SH-SY5Y (cell line): ENCODE measurements at regions not wholly inside any gene's neighbourhood (a gene's known extent, or its start where the extent isn't known, plus 50 kb on each side); places are given as distances from the start of the nearest gene placed in this dataset.

Experiments
- GATA2 ChIP-seq: IDR thresholded peaks from 2 replicates; pipeline ENCODE4 v1.6.1; 2011; ENCODE audit warnings: mild to moderate bottlenecking, low read depth, low read length
- GATA3 ChIP-seq: IDR thresholded peaks from 2 replicates; pipeline ENCODE4 v1.6.1; 2011; ENCODE audit warnings: low read depth, mild to moderate bottlenecking, low read length, moderate library complexity

DNA sequence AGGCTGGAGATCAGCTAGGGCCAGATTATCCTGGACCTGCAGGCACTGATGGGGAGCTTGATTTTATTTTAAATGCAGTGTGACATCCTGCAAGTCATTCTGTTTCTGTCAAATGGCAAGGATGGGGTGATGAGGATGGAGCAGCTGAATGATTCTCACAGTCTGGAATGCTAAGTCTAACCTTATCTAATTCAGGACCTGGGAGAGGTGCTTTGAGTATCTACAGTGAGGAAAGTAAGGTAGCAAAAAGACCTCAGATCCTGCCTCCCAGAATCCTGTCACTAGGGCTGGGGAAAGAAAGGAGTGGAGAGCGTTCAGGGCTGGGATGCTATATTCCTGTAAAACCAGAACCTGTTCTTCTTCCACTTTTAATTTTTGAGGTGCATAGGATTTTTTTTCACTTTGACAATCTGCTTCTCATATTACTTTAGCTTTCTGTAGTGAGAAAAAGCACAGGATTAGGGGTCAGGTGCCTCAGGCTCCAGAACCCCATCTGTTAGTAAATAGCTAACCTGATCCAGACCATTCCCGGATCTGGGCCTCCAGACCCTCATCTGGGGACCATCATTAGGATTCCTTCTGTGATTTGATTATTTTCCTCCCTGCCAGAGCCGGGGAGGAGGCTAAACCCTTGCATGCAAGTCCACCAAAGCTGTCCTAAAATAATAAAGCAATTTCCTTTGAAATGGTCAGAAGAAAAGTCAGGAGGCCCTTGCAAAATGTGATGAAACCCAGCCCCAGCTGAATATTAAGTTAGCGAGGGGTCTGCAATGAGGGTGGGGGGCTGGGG lies 54.7 kb downstream of the ASCL1 start:
- TF ChIP-seq GATA3 (peak; percentile 34; the same call in 1 of the 2 replicates), GATA2 (peak; percentile 74)

DNA sequence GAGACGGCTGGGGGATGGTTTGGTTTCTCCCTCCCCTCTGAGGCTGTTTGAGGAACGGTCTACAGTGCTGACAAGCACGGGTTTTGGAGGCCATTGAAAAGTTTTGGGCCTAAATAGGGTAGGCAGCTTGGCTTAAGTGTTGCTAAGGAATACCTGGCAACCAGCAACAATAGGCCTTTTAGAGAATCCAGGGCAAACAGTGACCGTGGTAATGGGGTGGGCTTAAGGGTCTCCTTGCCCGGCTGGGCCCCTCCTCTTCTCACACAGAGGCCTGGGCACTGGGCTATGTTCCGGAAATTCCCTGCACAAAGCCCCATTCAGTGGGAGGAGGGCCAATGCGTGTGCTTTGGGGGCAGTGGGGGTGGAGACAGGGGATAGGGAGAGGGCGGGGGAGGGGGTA lies 55.4 kb downstream of the ASCL1 start:
- TF ChIP-seq GATA3: no peak
- no peak for TF ChIP-seq GATA2

DNA sequence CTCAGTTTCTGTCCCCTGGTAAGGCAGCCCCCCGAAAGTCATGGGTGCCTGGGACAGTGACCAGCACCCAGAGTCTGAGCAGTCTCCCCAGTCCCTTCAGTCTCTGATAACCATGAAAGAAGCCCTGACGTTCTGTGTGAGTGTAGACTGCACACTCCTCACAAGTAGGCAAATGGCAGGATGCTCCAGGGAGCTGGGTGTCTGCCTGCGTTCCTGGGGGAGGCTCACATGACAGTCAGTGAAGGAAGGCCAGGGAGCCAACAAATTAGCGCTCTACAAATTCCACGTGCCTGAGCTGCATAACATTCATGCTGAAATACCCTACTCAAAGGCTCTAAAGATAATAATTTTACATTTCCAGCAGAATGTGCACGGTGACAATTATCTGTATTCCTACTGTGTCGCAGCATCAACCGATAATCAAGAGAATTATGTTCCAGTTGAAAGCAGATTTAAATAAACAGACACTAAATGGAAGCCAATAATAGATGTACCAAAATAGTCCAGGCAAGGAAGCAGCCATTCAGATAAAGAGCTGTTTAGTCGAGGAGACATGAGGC lies 56.3 kb downstream of the ASCL1 start:
- TF ChIP-seq GATA3 (no peak), GATA2 (no peak)

DNA sequence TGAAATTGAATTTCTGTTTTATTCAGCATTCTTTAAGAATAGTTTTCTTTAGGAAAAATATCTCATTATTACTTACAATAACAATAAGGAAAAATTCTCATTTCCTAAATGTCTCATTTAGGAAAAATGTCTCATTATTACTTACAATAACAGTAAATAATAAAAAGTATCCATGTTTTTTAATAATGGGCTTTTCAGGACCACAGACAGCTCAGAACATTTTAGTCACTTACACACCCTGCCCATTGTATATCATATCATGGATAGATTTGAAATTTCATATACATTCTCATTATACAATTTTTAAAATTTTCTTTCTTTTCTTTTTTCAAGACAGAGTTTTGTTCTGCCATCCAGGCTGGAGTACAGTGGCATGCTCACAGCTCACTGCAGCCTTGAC lies 58.9 kb downstream of the ASCL1 start:
- no peak for TF ChIP-seq GATA2
- TF ChIP-seq GATA3: no peak

DNA sequence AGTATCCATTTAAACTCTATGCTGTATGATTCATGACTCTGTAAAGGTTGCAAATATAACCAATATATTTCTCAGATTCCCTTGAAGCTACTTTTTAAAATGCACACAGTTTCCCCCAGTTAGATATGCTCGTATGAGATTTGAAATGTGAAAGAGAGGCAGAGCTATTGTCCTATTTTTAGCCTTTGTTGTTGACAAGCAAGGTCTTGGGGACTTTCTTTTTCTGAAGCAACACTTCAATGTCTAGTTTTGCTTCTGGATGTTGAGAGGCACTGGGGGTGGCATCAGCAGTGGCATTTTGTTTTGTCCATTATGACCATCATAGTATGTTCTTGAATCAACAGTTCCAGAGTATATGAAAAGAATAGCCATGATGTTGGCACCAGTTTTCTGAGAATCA lies 63.4 kb downstream of the ASCL1 start:
- TF ChIP-seq GATA3 (no peak), GATA2 (no peak)

DNA sequence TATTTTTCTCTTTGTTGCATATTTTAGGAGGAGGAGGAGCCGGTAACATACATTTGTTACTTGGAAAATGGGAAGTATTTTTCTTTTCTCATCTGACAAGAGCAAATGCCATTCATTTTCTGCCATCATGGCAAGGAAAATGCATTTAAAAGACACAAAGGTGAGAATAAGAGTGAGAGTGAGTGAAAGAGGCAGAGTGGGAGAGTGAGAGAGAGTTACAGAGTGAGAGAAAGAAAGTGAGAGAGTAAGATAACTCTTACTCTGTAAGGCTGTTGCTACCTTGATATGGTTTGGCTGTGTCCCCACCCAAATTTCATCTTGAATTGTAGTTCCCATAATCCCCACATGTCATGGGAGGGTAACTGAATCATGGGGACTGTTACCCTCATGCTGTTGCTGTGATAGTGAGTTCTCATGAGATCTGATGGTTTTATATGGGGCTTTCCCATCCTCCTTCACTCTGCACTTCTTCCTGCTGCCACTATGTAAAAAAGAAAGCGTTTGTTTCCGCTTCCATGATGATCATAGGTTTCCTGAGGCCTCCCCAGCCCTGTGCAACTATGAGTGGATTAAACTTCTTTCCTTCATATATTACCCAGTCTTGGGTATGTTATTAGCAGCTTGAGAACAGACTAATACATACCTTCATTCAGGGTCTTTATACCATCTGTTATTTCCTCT lies 64.2 kb downstream of the ASCL1 start:
- TF ChIP-seq GATA2: no peak
- TF ChIP-seq GATA3: no peak

DNA sequence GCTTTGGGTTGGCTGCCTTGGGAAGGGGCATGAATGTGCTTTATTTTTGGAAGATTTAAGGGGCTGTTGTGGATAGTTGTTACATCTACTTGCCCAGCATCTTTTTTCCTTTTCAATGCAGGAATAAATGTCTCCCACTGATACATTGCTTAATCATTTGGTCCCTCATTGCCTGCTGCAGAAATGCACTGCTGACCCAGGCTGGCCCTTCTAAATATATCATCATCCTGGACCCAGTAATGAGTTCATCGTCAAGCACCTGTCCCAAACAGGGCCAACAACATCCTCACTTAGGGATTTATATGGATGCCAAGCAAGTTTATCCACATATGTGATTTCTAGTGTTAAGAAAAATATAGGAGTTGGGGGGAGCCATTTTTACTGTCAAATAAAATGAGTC lies 67.2 kb downstream of the ASCL1 start:
- TF ChIP-seq GATA2 (no peak), GATA3 (no peak)

DNA sequence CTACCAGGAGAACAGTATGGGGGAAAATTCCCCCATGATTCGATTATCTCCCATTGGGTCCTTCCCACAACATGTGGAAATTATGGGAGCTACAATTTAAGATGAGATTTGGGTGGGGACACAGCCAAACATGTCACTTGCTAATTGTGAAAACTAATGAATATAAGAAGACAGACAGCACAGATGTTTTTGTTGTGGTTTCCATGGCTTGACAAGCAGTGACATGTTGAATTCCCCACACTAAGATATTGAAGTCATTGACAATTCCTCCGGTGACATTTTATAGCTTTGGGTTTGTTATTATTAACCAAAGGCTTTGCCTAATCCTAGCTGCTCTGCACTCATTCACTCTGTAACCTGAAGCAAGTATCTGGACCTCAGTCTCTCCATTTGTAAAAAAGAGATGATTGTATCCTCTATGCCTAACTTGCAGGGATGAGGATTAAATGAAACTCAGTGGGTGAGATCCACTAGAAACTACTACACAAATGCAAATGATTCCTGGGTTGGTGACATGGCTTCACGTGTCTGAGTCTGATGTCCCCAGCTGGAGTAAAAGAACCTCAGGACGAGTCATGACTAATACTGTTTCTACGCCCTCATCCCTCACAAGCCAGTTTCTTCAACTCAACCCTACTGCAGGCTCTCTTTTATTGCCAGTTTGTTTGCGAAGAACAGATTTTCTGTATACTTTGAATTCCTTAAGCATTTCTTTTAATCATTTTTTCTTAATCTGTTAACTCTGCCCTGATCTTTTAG lies 71.6 kb downstream of the ASCL1 start:
- TF ChIP-seq GATA3 (no peak), GATA2 (no peak)

DNA sequence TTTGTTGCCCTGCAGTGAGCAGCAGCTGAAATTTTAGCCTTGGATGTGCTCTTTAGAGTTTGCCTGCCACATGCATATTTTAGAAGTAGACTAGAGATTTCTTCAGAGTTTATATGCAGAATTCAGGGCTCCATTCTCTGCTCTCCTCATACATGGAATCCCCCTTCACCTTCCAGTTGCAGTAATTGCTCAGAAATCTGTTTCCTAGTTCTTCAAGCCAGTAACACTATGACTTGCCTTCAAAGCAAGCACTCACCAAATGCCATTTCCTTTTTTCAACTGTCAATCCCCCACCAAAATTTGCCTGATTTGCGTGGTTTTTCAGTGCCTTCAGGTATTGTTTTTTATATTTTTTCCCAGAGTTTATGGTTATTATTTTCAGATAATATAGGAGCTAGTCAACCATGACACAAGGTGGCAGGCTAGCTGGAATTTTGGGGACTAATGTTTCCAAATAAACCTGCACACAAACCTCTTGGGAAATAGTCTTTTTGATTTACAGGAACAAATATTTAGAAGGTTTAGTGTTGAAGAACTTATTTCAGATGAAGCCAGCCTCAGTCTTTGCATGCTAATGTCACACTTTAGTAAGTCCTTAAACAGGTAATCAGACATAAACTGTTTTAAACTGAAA lies 79.2 kb downstream of the ASCL1 start:
- TF ChIP-seq GATA3 (no peak), GATA2 (no peak)

DNA sequence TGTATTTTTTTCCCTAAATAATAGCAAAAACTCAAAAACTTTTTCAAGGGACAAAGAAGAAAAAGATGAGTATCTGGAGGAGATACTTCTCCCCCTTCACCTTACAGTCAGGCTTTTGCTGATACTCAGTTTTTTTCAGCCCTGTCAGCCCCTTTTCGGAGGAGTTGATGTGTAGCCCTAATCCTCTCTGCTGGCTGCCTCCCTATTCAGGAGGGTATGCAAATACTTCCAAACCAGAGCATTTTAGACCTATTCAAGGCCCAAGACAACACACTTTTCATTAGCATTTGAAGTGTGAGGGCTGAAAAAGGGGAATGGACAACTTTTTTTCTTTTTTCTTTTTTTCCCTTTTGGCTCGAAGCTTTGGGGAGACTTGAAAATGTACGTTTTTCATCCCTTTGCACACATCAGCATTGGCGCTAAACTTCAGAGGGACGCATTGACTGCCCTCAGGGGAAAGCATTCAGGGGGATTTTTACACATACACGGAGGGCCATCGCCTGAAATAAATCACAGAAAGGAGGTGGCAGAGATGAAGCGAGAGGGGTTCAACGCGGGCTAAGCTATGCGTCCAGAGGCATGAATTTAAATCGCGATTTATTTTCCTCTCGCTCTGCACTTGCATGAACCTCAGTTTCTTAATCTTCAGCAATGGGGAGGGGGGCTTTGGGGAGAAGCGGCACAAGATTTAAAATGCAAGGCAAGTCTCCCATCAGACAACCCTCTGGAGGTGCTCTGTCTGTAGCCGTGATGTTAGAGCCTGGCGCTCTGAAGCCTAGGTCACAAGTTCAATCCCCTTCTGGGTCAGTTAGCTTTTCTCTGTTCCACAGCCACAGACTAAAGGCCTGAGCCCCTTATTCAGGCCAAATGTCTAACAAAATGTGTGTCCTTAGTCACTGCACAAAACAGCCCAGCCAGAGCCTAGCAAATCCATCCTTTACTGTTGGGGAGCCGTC lies 86.3 kb downstream of the ASCL1 start:
- no peak for TF ChIP-seq GATA2
- TF ChIP-seq GATA3: no peak

DNA sequence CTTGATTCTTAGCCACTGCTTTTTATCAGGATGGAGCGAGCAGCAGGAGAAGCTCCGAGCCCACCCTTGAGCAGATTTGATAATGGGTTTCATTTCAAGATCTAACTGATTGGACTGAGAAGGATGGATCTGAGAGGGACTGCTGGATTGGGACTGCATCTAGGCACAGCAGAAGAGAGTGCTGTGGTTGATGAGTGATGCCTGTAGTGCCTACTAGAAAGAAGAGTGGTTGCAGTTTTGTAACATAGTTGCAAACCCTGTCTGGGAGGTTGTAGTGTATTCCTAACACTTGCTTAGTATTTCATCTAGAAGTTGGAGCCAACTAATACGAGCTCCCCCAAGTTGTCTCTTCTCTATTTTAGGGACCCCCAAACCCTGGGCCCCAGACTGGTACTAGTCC lies 88.7 kb downstream of the ASCL1 start:
- TF ChIP-seq GATA2 (no peak), GATA3 (no peak)

DNA sequence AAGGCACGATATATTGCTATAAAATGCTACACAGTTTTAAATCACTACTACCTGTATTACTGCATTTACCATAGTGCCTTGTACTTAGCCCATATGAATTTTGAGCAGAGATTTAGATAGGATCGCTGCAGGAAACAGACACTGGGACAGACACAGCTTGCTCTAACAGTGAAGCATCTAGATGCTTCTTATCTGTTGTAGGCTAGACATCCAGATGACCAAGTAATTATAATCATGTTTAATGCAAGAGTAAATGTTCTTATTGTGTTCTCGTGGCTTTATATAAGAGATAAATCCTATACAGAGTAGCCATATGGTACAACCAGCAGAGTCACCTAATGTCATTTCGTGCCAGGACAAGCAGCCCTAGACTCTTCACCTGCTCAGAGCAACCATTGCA lies 92.8 kb downstream of the ASCL1 start:
- TF ChIP-seq GATA3 (peak; percentile 96), GATA2 (peak; percentile 93)

DNA sequence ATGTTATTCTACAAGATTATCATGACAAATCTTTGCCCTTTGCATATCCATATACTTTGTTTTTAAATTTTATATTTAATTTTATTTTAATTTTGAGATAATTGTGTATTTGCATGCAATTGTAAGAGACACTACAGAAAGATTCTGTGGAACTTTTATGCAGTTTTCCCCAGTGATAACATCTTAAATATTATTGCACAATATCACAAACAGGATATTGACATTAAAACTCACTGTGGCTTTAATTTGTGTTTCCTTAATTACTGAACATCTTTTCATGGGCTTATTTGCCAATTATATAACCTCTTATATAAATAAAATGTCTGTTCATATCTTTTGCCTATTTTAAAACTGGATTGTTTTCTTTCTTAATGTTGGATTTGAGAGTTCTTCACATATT lies 95.6 kb downstream of the ASCL1 start:
- no peak for TF ChIP-seq GATA2
- TF ChIP-seq GATA3: no peak

DNA sequence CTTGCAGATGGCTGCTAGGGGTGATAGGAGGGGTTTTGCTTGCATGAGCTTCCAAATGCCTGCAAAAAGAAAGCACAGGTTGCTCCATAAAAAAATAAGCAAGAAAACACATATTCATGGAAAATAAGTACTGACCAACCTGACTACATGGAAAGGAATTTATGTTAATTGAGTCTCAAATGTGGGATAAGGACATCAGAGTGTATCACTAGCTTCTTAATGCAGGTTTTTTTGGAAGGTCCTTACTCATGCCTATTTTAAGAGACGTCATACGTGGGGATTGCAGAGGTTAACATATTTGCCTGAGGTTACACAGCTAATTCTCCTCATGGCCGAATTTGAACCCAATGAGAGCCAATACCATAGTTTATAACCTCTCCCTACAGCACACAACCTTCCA lies 116.2 kb downstream of the ASCL1 start:
- TF ChIP-seq GATA3 (no peak), GATA2 (no peak)
